OCI-M2 (cell line): ENCODE measurements at regions not wholly inside any gene's neighbourhood (a gene's known extent, or its start where the extent isn't known, plus 50 kb on each side); places are given as distances from the start of the nearest gene placed in this dataset.

ENCODE experiments used
- DNase-seq: peaks from one replicate; lab custom pipeline; 2025; ENCODE audit not compliant: unreplicated experiment; lab: John Stamatoyannopoulos, UW

GRCh38 chr3:124395584-124396338, 334.5 kb upstream of the UMPS start:
- DNase-seq, result no peak

- no peak for DNase-seq
Observed at GRCh38 chr3:124396339-124396950, 333.8 kb upstream of the UMPS start.

GRCh38 chr3:124397088-124397487, 333.2 kb upstream of the UMPS start:
- no peak for DNase-seq

GRCh38 chr3:124398594-124398993, 331.7 kb upstream of the UMPS start:
- DNase-seq, result no peak

GRCh38 chr3:124401843-124402242, 328.4 kb upstream of the UMPS start:
- no peak for DNase-seq

- DNase-seq, result no peak
Observed at GRCh38 chr3:124402791-124403190, 327.5 kb upstream of the UMPS start.

- no peak for DNase-seq
Observed at GRCh38 chr3:124404621-124405020, 325.6 kb upstream of the UMPS start.

- no peak for DNase-seq
Observed at GRCh38 chr3:124407260-124407659, 323.0 kb upstream of the UMPS start.

GRCh38 chr3:124409650-124410275, 320.5 kb upstream of the UMPS start:
- no peak for DNase-seq

GRCh38 chr3:124410471-124410870, 319.8 kb upstream of the UMPS start:
- no peak for DNase-seq

- DNase-seq, result no peak
Observed at GRCh38 chr3:124411728-124412127, 318.5 kb upstream of the UMPS start.

- no peak for DNase-seq
Observed at GRCh38 chr3:124412644-124413043, 317.6 kb upstream of the UMPS start.

- DNase-seq, result no peak
Observed at GRCh38 chr3:124413393-124413792, 316.9 kb upstream of the UMPS start.

- no peak for DNase-seq
Observed at GRCh38 chr3:124413989-124414598, 316.2 kb upstream of the UMPS start.

GRCh38 chr3:124415446-124415960, 314.7 kb upstream of the UMPS start:
- no peak for DNase-seq

- DNase-seq, result no peak
Observed at GRCh38 chr3:124419303-124419702, 310.9 kb upstream of the UMPS start.

GRCh38 chr3:124420392-124420791, 309.9 kb upstream of the UMPS start:
- DNase-seq, result no peak

GRCh38 chr3:124422805-124423204, 307.4 kb upstream of the UMPS start:
- DNase-seq, result no peak

GRCh38 chr3:124424396-124424795, 305.9 kb upstream of the UMPS start:
- no peak for DNase-seq

GRCh38 chr3:124425972-124426371, 304.3 kb upstream of the UMPS start:
- DNase-seq, result no peak

GRCh38 chr3:124428372-124429128, 301.7 kb upstream of the UMPS start:
- no peak for DNase-seq
